Glutamatergic neuron (in vitro differentiated cells): ENCODE measurements at regions not wholly inside any gene's neighbourhood (a gene's known extent, or its start where the extent isn't known, plus 50 kb on each side); places are given as distances from the start of the nearest gene placed in this dataset.

Experiments
- DNase-seq: peaks from one replicate; pipeline ENCODE4 v3.0.0; 2022
- H3K27ac Mint-ChIP-seq: one replicate; pipeline ENCODE4 v1.8.0; 2020; ENCODE audit warnings: mild to moderate bottlenecking, mixed read lengths, inconsistent platforms; ENCODE audit not compliant: unreplicated experiment
- H3K27me3 Mint-ChIP-seq: one replicate; pipeline ENCODE4 v1.8.0; 2020; ENCODE audit warnings: mild to moderate bottlenecking, moderate library complexity, mixed read lengths, inconsistent platforms; ENCODE audit not compliant: unreplicated experiment
- H3K36me3 Mint-ChIP-seq: one replicate; pipeline ENCODE4 v1.8.0; 2020; ENCODE audit warnings: mild to moderate bottlenecking, mixed read lengths, inconsistent platforms; ENCODE audit not compliant: unreplicated experiment
- H3K4me1 Mint-ChIP-seq: one replicate; pipeline ENCODE4 v1.8.0; 2020; ENCODE audit warnings: mild to moderate bottlenecking, low read depth, mixed read lengths, inconsistent platforms; ENCODE audit not compliant: unreplicated experiment
- H3K4me3 Mint-ChIP-seq: one replicate; pipeline ENCODE4 v1.8.0; 2020; ENCODE audit warnings: mild to moderate bottlenecking, mixed read lengths, inconsistent platforms; ENCODE audit not compliant: unreplicated experiment
- H3K9me3 Mint-ChIP-seq: one replicate; pipeline ENCODE4 v1.8.0; 2020; ENCODE audit warnings: mild to moderate bottlenecking, moderate library complexity, mixed read lengths, inconsistent platforms; ENCODE audit not compliant: unreplicated experiment
- TF ChIP-seq, protein P1 (sequence below): fragments of 200-600 bp; sonication (generic); IDR thresholded peaks from one replicate; pipeline ENCODE4 v1.5.0; 2021; ENCODE audit not compliant: partially characterized antibody, unreplicated experiment

DNA sequence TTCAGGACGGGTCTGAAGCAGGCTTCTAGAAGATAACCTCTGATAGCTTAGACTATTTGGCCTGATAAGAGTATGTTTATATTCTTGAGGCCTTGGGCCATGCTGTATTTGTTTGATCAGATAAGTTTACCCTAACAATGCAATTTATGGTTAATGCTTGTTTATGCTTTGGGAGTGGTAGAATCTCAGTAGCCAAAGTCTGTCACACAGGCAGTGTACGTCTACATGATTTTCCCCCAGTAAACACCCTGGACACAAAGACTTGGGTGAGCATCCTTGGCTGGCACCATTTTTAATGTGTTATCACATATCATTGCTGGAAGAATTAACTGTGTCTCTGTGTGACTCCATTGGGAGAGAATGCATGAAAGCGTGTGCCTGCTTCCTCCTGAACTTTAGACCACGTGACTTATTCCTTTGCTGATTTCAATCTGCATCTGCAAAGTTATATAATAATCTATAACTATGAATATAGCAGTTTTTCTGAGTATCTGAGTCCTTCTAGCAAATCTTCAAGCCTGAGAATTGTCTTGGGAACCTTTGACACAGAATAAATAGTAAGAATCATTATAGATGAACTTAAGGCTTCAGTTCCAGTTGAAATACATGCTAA, 172.4 kb downstream of the CASP12 start:
- no peak overlapping the region for H3K27ac Mint-ChIP-seq
- no peak overlapping the region for H3K4me3 Mint-ChIP-seq
- no peak for DNase-seq
- no peaks in the 10 kb centered on the region for H3K27me3 Mint-ChIP-seq
- no peaks in the 10 kb centered on the region for H3K36me3 Mint-ChIP-seq
- peaks cover 1% of the 10 kb centered on the region for H3K9me3 Mint-ChIP-seq
- H3K4me1 Mint-ChIP-seq: peaks cover 8% of the 10 kb centered on the region
- TF ChIP-seq, protein P1, sequence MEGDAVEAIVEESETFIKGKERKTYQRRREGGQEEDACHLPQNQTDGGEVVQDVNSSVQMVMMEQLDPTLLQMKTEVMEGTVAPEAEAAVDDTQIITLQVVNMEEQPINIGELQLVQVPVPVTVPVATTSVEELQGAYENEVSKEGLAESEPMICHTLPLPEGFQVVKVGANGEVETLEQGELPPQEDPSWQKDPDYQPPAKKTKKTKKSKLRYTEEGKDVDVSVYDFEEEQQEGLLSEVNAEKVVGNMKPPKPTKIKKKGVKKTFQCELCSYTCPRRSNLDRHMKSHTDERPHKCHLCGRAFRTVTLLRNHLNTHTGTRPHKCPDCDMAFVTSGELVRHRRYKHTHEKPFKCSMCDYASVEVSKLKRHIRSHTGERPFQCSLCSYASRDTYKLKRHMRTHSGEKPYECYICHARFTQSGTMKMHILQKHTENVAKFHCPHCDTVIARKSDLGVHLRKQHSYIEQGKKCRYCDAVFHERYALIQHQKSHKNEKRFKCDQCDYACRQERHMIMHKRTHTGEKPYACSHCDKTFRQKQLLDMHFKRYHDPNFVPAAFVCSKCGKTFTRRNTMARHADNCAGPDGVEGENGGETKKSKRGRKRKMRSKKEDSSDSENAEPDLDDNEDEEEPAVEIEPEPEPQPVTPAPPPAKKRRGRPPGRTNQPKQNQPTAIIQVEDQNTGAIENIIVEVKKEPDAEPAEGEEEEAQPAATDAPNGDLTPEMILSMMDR: no peak

DNA sequence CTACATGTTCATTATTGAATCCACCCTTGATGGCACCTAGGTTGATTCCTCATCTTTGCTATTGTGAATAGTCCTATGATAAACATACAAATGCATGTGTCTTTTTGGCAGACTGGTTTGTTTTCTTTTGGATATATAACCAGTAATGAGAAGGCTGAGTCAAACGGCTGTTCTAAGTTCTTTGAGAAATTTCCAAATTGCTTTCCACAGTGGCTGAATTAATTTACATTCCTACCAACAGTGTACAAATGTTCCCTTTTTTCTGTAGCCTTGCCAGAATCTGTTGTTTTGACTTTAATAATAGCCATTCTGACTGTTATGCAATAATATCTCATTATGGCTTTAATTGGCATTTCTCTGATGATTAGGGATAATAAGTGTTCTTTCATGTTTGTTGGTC, 184.9 kb downstream of the CASP12 start:
- Mint-ChIP-seq H3K36me3 (no peaks in the 10 kb centered on the region), H3K4me1 (no peaks in the 10 kb centered on the region), H3K4me3 (no peak overlapping the region), H3K9me3 (no peaks in the 10 kb centered on the region), H3K27me3 (no peaks in the 10 kb centered on the region), H3K27ac (no peak overlapping the region)
- no peak for DNase-seq
- TF ChIP-seq, protein P1: no peak

DNA sequence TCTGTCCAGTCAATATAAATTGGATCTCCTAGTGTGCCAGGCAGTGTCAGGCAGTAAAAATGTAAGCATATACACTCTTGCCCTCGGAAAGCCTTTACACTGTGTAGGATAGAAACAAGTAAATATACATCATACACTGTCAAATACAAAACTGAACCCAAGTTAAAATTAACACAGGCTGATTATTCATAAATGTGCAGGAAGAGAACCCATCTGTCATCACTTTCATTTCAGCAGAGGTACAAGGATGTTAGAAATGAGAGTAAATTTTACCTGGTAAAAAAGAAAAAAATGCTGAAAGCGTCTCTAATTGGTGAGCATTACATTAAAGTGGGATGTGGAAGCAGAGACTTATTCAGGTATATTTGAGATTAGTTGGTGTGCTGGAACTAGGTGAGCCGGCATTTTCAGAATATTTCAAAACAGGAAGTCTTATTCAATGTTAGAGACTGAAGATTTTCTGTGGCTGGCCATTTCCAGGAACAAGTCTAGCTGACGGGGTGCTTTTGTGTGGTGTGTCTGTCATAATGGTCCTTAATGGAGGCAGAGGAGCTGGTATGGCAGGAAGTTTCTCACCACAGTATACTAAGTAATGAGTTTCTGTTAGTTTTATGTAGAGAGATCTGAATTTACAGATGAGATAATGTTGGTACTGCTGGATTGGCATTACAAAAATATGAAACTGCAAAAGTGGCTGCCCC, 192.6 kb downstream of the CASP12 start:
- DNase-seq: no peak
- Mint-ChIP-seq H3K4me1 (peaks cover 4% of the 10 kb centered on the region), H3K4me3 (no peak overlapping the region), H3K27ac (no peak overlapping the region), H3K27me3 (no peaks in the 10 kb centered on the region), H3K36me3 (no peaks in the 10 kb centered on the region), H3K9me3 (no peaks in the 10 kb centered on the region)
- TF ChIP-seq, protein P1: no peak

DNA sequence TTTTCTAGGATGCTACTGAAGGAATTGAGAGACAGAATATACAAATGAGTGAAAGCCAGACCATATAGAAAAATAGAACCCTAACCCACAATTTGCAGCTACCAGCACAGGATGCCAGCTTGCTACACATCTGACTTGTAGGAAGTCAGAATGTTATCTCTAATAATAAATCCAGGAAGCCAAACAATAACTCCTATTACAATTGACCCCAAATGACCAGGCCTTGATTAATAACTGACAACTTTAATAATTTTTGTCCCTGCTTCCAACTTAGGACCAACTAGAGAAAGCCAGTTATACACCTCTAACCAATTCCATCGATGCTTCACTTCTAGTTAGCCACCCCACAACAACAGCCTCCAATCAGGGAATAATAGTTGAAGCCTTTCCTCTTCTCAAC, 193.4 kb downstream of the CASP12 start:
- H3K4me3 Mint-ChIP-seq: no peak overlapping the region

More for the DNA sequence above, 193.4 kb downstream of the CASP12 start:
- TF ChIP-seq, protein P1: no peak
- peaks cover 4% of the 10 kb centered on the region for H3K4me1 Mint-ChIP-seq
- no peak overlapping the region for H3K27ac Mint-ChIP-seq
- no peaks in the 10 kb centered on the region for H3K36me3 Mint-ChIP-seq
- no peak for DNase-seq
- H3K9me3 Mint-ChIP-seq: no peaks in the 10 kb centered on the region
- H3K27me3 Mint-ChIP-seq: no peaks in the 10 kb centered on the region
